NCI-H82 (cell line): ENCODE measurements at regions not wholly inside any gene's neighbourhood (a gene's known extent, or its start where the extent isn't known, plus 50 kb on each side); places are given as distances from the start of the nearest gene placed in this dataset.

Source experiments
- DNase-seq: peaks from one replicate; lab custom pipeline; 2025; lab: John Stamatoyannopoulos, UW

- DNase-seq: peak; percentile 36
Measured at GRCh38 chr17:73754886-73755400, 110.7 kb upstream of the SDK2 start.

- DNase-seq: peak; percentile 100
Measured at GRCh38 chr17:73757420-73757819, 113.2 kb upstream of the SDK2 start.

- DNase-seq: no peak
Measured at GRCh38 chr17:73758245-73758644, 114.0 kb upstream of the SDK2 start.

- no peak for DNase-seq
Measured at GRCh38 chr17:73759324-73759723, 115.1 kb upstream of the SDK2 start.

GRCh38 chr17:73759734-73760438 is 115.6 kb upstream of the SDK2 start:
- peak; percentile 70 for DNase-seq

- DNase-seq: peak; percentile 43
Measured at GRCh38 chr17:73760439-73760758, 116.2 kb upstream of the SDK2 start.

GRCh38 chr17:73765824-73766563 is 121.7 kb upstream of the SDK2 start:
- no peak for DNase-seq

GRCh38 chr17:73767696-73768095 is 123.5 kb upstream of the SDK2 start:
- no peak for DNase-seq

GRCh38 chr17:73768691-73769090 is 124.4 kb upstream of the SDK2 start:
- no peak for DNase-seq

GRCh38 chr17:73769479-73769878 is 125.2 kb upstream of the SDK2 start:
- DNase-seq: no peak

- DNase-seq: peak; percentile 93
Measured at GRCh38 chr17:73770115-73770848, 126.0 kb upstream of the SDK2 start.

GRCh38 chr17:73770849-73771229 is 126.6 kb upstream of the SDK2 start:
- no peak for DNase-seq

GRCh38 chr17:73772107-73772705 is 128.0 kb upstream of the SDK2 start:
- DNase-seq: peak; percentile 78

GRCh38 chr17:73773702-73774101 is 129.5 kb upstream of the SDK2 start:
- DNase-seq: no peak

- peak; percentile 79 for DNase-seq
Measured at GRCh38 chr17:73774852-73775251, 130.6 kb upstream of the SDK2 start.

- DNase-seq: no peak
Measured at GRCh38 chr17:73776351-73777130, 132.3 kb upstream of the SDK2 start.

- DNase-seq: no peak
Measured at GRCh38 chr17:73777131-73777449, 132.8 kb upstream of the SDK2 start.

- no peak for DNase-seq
Measured at GRCh38 chr17:73782231-73782630, 138.0 kb upstream of the SDK2 start.

GRCh38 chr17:73782641-73783381 is 138.6 kb upstream of the SDK2 start:
- peak; percentile 54 for DNase-seq

- DNase-seq: no peak
Measured at GRCh38 chr17:73783382-73783766, 139.1 kb upstream of the SDK2 start.

GRCh38 chr17:73783945-73784603 is 139.8 kb upstream of the SDK2 start:
- DNase-seq: no peak
